ENCODE measurements at regions not wholly inside any gene's neighbourhood (a gene's known extent, or its start where the extent isn't known, plus 50 kb on each side); places are given as distances from the start of the nearest gene placed in this dataset.
"Not testable (repeated sequence)": the region's sequence is repeated elsewhere in the genome, so short reads cannot be mapped to it uniquely, and the experiment has no call there.

DNA sequence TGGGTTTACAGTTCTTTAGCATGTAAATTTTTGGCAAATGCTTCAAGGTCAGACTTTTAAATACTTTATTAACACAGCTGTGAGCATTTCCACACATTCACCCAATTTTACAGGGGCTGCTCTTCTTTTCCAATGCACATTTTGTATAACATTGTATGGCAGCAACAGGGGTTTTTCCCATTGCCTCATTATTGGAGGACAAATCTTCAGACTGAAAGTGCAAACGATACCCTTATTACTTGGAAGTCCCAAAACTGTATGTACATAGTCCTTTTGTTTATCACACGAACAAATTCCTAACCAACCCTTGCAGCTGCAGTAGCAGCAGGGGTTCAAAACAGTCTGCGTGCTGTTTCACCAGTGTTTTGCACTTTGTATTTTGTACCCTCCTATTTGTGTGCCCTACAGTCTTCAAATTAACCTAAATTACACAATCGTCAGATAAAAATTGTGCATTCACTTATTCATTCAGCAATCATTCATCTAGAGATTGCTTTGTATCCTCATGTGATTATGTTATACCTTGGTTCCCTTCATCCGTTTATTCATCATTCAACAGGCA, 330.7 kb upstream of the RASGEF1B start:
- Histone ChIP-seq H3K4me1 (ENCODE audit: insufficient read depth, low read length) (no peaks in the 10 kb centered on the region), H3K9me3 (ENCODE audit: control insufficient read depth, insufficient read depth, low read length) (no peaks in the 10 kb centered on the region), H3K36me3 (ENCODE audit: insufficient read depth, low read length) (no peaks in the 10 kb centered on the region), H3K9ac (ENCODE audit: low read depth, low read length) (no peak overlapping the region)

DNA sequence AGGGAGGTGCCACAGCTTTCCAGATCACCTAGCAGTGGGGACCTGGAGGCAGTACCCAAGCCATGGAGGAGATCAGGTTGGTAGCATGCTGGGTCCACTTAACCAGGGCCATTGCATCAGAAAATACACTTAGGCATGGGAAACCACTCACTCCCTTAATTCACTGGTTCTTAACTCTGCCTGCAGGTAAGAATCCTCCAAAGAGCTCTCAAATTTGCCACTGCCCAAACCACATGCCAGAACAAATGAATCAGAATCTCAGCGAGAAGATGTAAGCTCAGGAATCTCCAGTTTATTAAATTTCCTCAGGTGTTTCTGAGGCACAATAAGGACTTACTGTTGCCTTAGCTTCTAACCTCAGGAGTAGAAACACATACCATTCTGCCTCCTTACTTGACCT, 327.7 kb upstream of the RASGEF1B start:
- no peak overlapping the region for H3K9ac ChIP-seq (ENCODE audit: low read depth, low read length)
- no peaks in the 10 kb centered on the region for H3K4me1 ChIP-seq (ENCODE audit: insufficient read depth, low read length)
- H3K36me3 ChIP-seq (ENCODE audit: insufficient read depth, low read length) = no peaks in the 10 kb centered on the region
- no peaks in the 10 kb centered on the region for H3K9me3 ChIP-seq (ENCODE audit: control insufficient read depth, insufficient read depth, low read length)

DNA sequence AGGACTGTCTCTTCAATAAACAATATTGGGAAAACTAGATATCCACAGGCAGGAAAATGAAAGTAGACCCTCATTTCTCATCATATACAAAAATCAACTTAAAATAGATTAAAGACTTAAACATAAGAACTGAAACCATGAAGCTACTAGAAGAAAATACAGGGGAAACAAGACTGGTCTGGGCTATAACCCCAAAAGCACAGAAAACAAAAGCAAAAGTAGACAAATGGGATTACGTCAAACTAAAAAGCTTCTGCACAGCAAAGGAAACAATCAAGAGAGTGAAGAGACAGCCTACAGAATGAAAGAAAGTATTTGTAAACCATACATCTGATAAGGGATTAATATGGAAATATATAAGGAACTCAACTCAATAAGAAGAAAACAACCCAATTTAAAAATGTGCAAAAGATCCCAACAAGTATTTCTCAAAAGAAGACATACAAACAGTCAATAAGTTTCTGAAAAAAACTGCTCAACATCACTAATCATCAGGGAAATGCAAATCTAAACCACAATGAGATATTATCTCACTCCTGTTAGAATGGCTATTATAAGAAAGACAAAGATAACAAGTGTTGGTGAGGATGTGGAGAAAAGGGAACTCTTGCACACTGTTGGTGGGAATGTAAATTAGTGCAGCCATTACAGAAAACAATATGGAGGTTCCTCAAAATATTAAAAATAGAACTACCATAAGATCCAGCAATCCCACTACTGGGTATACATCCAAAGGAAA, 325.3 kb upstream of the RASGEF1B start:
- no peaks in the 10 kb centered on the region for H3K9me3 ChIP-seq (ENCODE audit: control insufficient read depth, insufficient read depth, low read length)
- no peaks in the 10 kb centered on the region for H3K36me3 ChIP-seq (ENCODE audit: insufficient read depth, low read length)
- H3K4me1 ChIP-seq (ENCODE audit: insufficient read depth, low read length) = no peaks in the 10 kb centered on the region
- no peak overlapping the region for H3K9ac ChIP-seq (ENCODE audit: low read depth, low read length)

DNA sequence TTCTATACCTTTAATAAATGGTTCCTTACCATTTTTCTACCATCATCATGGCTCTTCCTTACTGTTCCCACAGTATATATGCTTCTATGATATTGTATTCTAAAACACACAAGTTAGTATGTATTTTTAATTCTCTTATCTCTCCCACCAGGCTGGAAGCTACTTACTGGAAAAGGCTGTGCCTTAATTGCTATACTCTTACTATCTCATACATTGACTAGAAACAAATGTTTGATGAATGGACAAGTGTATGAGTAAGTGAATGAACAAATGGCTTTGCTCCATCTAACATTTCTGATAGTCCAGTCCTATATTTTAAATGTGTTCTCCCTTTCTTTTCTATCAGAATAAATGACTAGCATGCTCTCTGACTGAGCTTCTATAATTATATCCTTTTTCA, 320.8 kb upstream of the RASGEF1B start:
- Histone ChIP-seq H3K4me1 (ENCODE audit: insufficient read depth, low read length) (no peaks in the 10 kb centered on the region), H3K9ac (ENCODE audit: low read depth, low read length) (no peak overlapping the region), H3K36me3 (ENCODE audit: insufficient read depth, low read length) (no peaks in the 10 kb centered on the region), H3K9me3 (ENCODE audit: control insufficient read depth, insufficient read depth, low read length) (no peaks in the 10 kb centered on the region)

DNA sequence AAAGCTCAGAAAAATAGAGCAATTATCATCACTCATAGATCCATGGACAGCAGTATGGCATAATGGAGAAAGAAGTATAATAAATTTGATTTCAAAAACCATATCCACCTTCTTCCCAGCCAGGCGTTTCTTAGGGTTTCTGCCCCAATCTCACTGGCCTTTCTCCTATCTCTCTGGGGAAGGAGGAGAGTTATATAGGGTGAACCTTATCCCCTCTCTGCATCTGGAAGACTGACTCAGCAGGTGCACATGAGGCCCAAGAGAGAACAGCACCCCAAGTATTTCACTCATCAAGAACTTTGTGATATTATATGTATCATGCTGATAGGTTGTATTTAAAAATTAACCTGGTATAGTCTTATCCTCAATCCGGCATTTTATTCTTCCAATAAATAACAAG, 318.8 kb upstream of the RASGEF1B start:
- no peaks in the 10 kb centered on the region for H3K9me3 ChIP-seq (ENCODE audit: control insufficient read depth, insufficient read depth, low read length)
- no peak overlapping the region for H3K9ac ChIP-seq (ENCODE audit: low read depth, low read length)

DNA sequence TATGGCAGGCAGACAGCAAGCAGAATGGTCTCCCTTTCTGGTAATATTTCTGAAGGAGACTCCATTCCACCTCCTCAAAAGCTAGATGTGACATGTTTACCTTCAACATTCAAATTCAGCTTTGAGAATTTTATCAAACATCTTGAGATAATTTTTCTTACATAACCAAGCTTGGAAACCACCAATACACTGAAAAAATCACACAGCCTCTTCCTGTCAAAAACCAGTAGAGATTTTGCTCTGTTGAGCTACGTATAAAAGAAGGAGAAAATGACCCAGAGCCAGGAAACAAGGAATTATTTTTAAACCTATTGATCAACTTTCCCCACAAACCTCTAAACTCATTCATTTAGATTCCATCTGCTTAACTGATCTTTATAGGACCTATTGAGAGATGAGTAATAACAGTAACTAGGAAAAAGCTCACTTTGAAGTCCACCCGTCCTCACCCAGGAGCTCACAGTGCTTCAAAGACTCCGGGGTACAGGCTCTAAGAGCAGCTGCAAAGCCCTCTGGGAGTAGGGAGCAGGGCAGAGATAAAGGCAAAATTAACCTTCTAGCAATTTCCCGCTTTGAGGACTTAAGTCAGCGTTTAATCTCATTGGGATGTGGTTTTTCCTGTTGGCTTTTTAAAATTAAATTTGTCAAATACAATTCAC, 318.2 kb upstream of the RASGEF1B start:
- Histone ChIP-seq H3K9me3 (ENCODE audit: control insufficient read depth, insufficient read depth, low read length) (no peaks in the 10 kb centered on the region), H3K9ac (ENCODE audit: low read depth, low read length) (no peak overlapping the region), H3K4me1 (ENCODE audit: insufficient read depth, low read length) (no peaks in the 10 kb centered on the region), H3K36me3 (ENCODE audit: insufficient read depth, low read length) (no peaks in the 10 kb centered on the region)

More for the DNA sequence above, 318.8 kb upstream of the RASGEF1B start:
- no peaks in the 10 kb centered on the region for H3K36me3 ChIP-seq (ENCODE audit: insufficient read depth, low read length)
- H3K4me1 ChIP-seq (ENCODE audit: insufficient read depth, low read length) = no peaks in the 10 kb centered on the region

DNA sequence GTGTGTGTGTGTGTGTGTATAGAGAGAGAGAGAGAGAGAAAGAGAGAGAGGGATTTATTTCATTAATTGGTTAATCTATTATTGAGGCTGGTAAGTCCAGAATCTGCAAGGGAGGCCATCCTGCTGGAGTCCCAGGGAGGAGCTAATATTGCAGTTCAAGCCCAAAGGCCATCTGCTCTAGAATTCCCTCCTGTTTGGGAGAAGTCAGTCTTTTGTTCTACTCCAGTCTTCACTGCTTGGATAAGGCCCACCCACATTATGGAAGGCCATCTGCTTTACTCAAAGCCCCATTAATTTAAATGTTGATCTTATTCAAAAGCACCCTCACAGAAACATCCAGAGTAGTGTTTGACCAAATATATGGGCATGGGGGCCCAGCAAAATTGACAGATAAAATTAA, 317.5 kb upstream of the RASGEF1B start:
- Histone ChIP-seq H3K9ac (ENCODE audit: low read depth, low read length) (no peak overlapping the region), H3K36me3 (ENCODE audit: insufficient read depth, low read length) (no peaks in the 10 kb centered on the region)

DNA sequence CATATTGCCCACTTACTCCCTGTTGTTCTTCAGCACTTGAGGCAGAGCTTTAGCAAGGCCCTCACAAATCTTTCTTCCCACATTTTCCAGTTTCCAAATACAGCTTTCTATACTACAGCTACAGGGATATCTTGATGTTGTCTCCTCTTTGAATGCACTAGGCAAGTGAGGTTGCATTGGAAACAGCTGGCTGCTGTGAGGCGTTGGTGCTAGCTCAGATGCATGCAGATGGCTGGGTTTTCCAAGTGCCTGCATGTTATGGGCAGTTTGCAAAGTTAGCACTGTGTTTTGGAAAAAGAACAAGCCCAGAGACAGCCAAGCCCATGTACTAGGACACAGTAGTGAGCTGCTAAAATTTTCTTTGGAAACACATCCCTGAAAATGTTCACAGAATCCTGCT, 315.1 kb upstream of the RASGEF1B start:
- Histone ChIP-seq H3K4me1 (ENCODE audit: insufficient read depth, low read length) (no peaks in the 10 kb centered on the region), H3K36me3 (ENCODE audit: insufficient read depth, low read length) (no peaks in the 10 kb centered on the region), H3K9ac (ENCODE audit: low read depth, low read length) (no peak overlapping the region), H3K9me3 (ENCODE audit: control insufficient read depth, insufficient read depth, low read length) (no peaks in the 10 kb centered on the region)

More for the DNA sequence above, 317.5 kb upstream of the RASGEF1B start:
- Histone ChIP-seq H3K4me1 (ENCODE audit: insufficient read depth, low read length) (no peaks in the 10 kb centered on the region), H3K9me3 (ENCODE audit: control insufficient read depth, insufficient read depth, low read length) (no peaks in the 10 kb centered on the region)

DNA sequence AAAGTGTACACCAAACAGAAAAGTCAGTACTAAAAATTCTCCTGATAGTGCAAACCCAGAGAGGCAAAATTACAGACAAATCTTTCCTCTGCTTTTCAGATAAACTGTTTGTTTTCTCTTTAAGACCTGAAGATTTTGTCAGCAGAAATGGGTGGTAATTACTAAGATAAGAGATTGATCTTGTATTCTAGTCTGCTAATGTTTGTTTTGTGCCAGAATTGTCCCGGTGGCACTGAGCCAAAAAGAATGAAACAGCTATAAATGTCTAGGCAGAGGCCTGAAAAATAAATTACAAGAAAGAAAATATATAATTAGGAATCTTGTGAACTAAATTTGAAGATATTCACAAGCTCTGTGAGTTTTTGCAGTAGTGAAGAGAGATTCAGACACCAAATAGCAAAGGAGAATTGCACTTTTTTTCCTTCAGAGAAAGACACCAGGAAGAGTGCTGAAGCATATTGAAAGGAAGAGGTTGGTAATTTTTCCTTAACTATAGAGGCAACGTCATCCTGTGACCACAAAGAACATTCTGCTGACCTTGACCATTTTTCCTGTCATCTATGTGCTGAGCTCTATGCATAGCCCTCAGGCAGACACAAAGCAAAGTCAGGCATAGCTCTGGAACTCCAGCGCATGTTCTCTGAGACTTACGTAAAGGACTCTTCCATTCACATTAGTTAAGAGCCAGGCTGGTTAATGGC, 314.5 kb upstream of the RASGEF1B start:
- no peaks in the 10 kb centered on the region for H3K9me3 ChIP-seq (ENCODE audit: control insufficient read depth, insufficient read depth, low read length)
- H3K4me1 ChIP-seq (ENCODE audit: insufficient read depth, low read length) = no peaks in the 10 kb centered on the region
- no peak overlapping the region for H3K9ac ChIP-seq (ENCODE audit: low read depth, low read length)
- no peaks in the 10 kb centered on the region for H3K36me3 ChIP-seq (ENCODE audit: insufficient read depth, low read length)

DNA sequence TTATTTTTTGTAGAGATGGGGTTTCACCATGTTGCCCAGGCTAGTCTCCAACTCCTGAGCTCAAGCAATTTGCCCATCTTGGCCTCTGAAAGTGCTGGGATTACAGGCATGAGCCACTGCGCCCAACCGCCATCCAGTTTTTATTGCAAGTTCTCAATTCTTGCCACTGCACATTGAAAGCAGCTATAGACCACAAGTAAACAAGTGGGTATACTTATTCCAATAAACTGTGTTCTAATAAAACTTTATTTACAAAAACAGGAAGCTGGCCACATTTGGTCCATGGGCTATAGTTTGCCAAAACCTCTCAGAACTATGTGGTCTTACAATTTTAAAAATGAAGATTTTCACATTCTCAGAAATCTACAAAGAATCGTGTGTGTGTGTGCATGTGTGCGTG, 313.6 kb upstream of the RASGEF1B start:
- Histone ChIP-seq H3K36me3 (ENCODE audit: insufficient read depth, low read length) (no peaks in the 10 kb centered on the region), H3K9ac (ENCODE audit: low read depth, low read length) (no peak overlapping the region), H3K9me3 (ENCODE audit: control insufficient read depth, insufficient read depth, low read length) (no peaks in the 10 kb centered on the region)

DNA sequence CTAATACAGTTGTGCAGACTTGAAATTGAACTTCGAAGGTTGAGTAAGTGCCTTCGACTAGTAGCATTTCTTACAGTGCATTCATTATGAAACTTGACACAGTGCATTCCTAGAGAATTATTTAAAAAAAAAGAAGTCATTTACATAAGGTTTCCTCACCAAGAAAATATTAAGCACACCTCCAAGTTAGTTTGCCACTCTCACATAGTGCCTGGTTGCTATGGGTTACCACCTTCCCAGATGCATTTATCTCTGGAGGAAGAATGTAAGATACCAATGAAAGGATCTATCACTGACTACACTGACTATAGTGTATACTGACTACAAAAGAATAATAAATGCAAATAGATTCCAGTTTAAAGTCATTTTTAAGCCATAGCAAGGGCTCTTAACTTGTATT, 311.9 kb upstream of the RASGEF1B start:
- Histone ChIP-seq H3K9ac (ENCODE audit: low read depth, low read length) (no peak overlapping the region), H3K36me3 (ENCODE audit: insufficient read depth, low read length) (no peaks in the 10 kb centered on the region), H3K9me3 (ENCODE audit: control insufficient read depth, insufficient read depth, low read length) (no peaks in the 10 kb centered on the region), H3K4me1 (ENCODE audit: insufficient read depth, low read length) (no peaks in the 10 kb centered on the region)

More for the DNA sequence above, 313.6 kb upstream of the RASGEF1B start:
- H3K4me1 ChIP-seq (ENCODE audit: insufficient read depth, low read length) = no peaks in the 10 kb centered on the region

DNA sequence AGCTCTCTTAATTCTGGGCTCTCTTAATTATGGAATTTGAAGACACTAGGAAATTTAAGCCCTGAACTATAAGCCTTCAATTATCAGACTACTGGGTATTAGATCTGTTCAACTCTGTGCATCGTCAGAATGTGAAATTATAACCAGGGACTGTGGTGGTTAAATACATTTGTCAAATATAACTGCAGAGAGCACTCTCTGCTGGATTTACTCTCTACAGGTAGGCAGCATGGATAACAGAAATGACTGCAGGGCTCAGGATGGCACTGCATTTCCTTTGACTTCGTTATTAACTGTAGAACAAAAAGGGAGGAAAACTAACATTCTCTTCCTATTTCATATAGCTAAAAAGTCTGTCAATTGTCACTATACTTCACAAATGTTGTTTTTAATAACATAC, 310.1 kb upstream of the RASGEF1B start:
- no peaks in the 10 kb centered on the region for H3K4me1 ChIP-seq (ENCODE audit: insufficient read depth, low read length)
- no peaks in the 10 kb centered on the region for H3K36me3 ChIP-seq (ENCODE audit: insufficient read depth, low read length)
- no peaks in the 10 kb centered on the region for H3K9me3 ChIP-seq (ENCODE audit: control insufficient read depth, insufficient read depth, low read length)
- H3K9ac ChIP-seq (ENCODE audit: low read depth, low read length) = no peak overlapping the region

DNA sequence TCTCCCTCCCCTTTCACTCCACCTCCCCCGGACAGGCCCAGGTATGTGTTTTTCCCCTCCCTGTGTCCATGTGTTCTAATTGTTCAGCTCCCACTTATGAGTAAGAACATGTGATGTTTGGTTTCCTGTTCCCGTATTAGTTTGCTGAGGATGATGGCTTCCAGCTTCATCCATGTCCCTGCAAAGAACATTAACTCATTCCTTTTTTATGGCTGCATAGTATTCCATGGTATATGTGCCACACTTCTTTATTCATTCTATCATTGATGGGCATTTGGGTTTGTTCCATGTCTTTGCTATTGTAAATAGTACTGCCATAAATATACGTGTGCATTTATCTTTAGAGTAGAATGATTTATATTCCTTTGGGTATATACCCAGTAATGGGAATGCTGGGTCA, 306.0 kb upstream of the RASGEF1B start:
- H3K9me3 ChIP-seq (ENCODE audit: control insufficient read depth, insufficient read depth, low read length); H3K4me1 ChIP-seq (ENCODE audit: insufficient read depth, low read length); H3K36me3 ChIP-seq (ENCODE audit: insufficient read depth, low read length); H3K9ac ChIP-seq (ENCODE audit: low read depth, low read length): not testable (repeated sequence)

DNA sequence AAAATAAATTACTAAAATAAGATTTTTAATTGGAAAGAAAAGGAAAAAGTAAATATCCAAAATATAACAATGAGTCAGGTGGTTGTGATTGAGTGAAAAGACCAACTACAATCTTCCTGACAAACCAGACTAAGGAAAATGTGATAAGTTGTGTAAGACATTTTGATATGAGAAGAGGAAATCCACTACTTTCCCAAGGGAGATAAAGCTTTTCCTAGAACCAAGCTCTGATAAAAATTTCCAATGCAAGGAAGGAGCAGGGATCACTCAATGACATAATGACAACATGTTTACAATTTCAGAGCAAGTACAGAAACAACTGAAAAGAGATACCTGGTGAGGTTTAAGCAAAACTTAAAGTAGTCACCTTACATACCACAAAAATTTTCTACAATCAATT, 305.1 kb upstream of the RASGEF1B start:
- no peak overlapping the region for H3K9ac ChIP-seq (ENCODE audit: low read depth, low read length)
- no peaks in the 10 kb centered on the region for H3K4me1 ChIP-seq (ENCODE audit: insufficient read depth, low read length)
- no peaks in the 10 kb centered on the region for H3K9me3 ChIP-seq (ENCODE audit: control insufficient read depth, insufficient read depth, low read length)

DNA sequence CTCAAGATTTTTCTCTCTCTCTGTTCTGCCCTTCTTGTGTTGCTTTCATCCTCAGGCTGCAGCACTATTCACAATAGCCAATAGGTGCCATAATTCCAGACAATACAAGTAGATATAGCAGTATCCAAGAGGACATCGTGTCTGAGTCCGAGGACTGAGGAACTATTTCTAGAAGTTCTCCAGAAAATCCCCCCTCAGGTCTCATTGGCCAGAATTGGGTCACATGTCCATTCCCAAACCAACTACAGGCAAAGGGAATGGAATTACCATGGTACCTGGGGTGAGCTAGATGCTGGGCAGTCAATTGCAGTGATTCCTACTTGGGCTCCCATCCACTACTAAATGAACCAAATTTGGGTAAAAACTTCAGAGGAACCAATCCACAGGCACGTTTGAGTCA, 301.9 kb upstream of the RASGEF1B start:
- Histone ChIP-seq H3K9me3 (ENCODE audit: control insufficient read depth, insufficient read depth, low read length) (no peaks in the 10 kb centered on the region), H3K9ac (ENCODE audit: low read depth, low read length) (no peak overlapping the region), H3K36me3 (ENCODE audit: insufficient read depth, low read length) (no peaks in the 10 kb centered on the region), H3K4me1 (ENCODE audit: insufficient read depth, low read length) (no peaks in the 10 kb centered on the region)

More for the DNA sequence above, 305.1 kb upstream of the RASGEF1B start:
- no peaks in the 10 kb centered on the region for H3K36me3 ChIP-seq (ENCODE audit: insufficient read depth, low read length)
